HG02759 (cell line): ENCODE measurements at regions not wholly inside any gene's neighbourhood (a gene's known extent, or its start where the extent isn't known, plus 50 kb on each side); places are given as distances from the start of the nearest gene placed in this dataset.

ENCODE experiments used
- ATAC-seq: cut with Tn5 transposase; IDR thresholded peaks from one replicate; pipeline ENCODE4 v1.9.1; 2021; ENCODE audit warnings: mild to moderate bottlenecking, moderate library complexity; ENCODE audit not compliant: unreplicated experiment

GRCh38 chr5:154107010-154107409, 68.2 kb downstream of the MFAP3 start:
- ATAC-seq = no peak

GRCh38 chr5:154107756-154108155, 69.0 kb downstream of the MFAP3 start:
- ATAC-seq = no peak

- ATAC-seq = no peak
These were observed 70.8 kb downstream of the MFAP3 start for GRCh38 chr5:154109416-154110106.

- no peak for ATAC-seq
These were observed 71.3 kb downstream of the MFAP3 start for GRCh38 chr5:154110107-154110453.

- no peak for ATAC-seq
These were observed 71.9 kb downstream of the MFAP3 start for GRCh38 chr5:154110716-154111115.

GRCh38 chr5:154111214-154111613, 72.4 kb downstream of the MFAP3 start:
- ATAC-seq = no peak

- ATAC-seq = peak; percentile 62
These were observed 73.5 kb downstream of the MFAP3 start for GRCh38 chr5:154112255-154112654.

GRCh38 chr5:154115291-154115690, 75.2 kb upstream of the GALNT10 start:
- ATAC-seq = no peak

GRCh38 chr5:154117050-154117449, 73.5 kb upstream of the GALNT10 start:
- ATAC-seq = no peak

GRCh38 chr5:154117930-154118329, 72.6 kb upstream of the GALNT10 start:
- ATAC-seq = no peak

- no peak for ATAC-seq
These were observed 72.1 kb upstream of the GALNT10 start for GRCh38 chr5:154118385-154118784.

GRCh38 chr5:154118893-154119336, 71.6 kb upstream of the GALNT10 start:
- no peak for ATAC-seq

- ATAC-seq = no peak
These were observed 61.5 kb upstream of the GALNT10 start for GRCh38 chr5:154129013-154129412.

- no peak for ATAC-seq
These were observed 60.6 kb upstream of the GALNT10 start for GRCh38 chr5:154129921-154130320.

GRCh38 chr5:154131817-154132216, 58.7 kb upstream of the GALNT10 start:
- no peak for ATAC-seq

GRCh38 chr5:154132718-154133307, 57.7 kb upstream of the GALNT10 start:
- no peak for ATAC-seq

- ATAC-seq = no peak
These were observed 56.9 kb upstream of the GALNT10 start for GRCh38 chr5:154133591-154133990.

- ATAC-seq = no peak
These were observed 56.0 kb upstream of the GALNT10 start for GRCh38 chr5:154134499-154134898.

- no peak for ATAC-seq
These were observed 55.3 kb upstream of the GALNT10 start for GRCh38 chr5:154135125-154135817.

- ATAC-seq = no peak
These were observed 54.4 kb upstream of the GALNT10 start for GRCh38 chr5:154136141-154136540.

- no peak for ATAC-seq
These were observed 51.8 kb upstream of the GALNT10 start for GRCh38 chr5:154138701-154139100.

- no peak for ATAC-seq
These were observed 50.2 kb upstream of the GALNT10 start for GRCh38 chr5:154140381-154140780.
